ENCODE measurements at regions not wholly inside any gene's neighbourhood (a gene's known extent, or its start where the extent isn't known, plus 50 kb on each side); places are given as distances from the start of the nearest gene placed in this dataset.
"Not testable (repeated sequence)": the region's sequence is repeated elsewhere in the genome, so short reads cannot be mapped to it uniquely, and the experiment has no call there.

DNA sequence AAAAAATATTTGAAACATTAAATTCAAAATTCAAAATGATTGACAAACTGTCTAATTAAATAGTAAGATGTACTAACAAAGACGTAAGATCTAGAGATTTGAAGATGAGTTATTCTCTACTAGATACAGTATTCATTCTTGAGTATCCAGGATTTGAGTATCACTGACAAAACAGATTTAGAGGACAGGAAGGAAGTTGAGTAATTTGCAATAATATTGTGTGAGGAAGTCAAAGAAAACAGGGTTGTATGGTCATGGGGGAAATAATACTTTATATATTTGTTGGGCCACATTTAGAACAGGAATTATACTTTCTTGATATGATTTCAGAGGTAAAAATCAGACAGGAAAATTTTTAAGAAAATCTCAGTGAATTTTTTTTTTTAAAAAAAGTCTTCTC is 393.1 kb upstream of the CDIN1 start:
- Histone ChIP-seq H3K9me3 (ENCODE audit: control insufficient read depth in 2 of 2, insufficient read depth in 1 of 2, low read length in 1 of 2) (no peaks in the 10 kb centered on the region), H3K4me1 (ENCODE audit: control insufficient read depth in 2 of 2, insufficient read depth in 2 of 2, low read length in 2 of 2) (no peaks in the 10 kb centered on the region), H3K27ac (ENCODE audit: low read depth in 1 of 2, low read length in 1 of 2) (no peak overlapping the region), H3K36me3 (ENCODE audit: control insufficient read depth in 2 of 2, insufficient read depth in 2 of 2, low read length in 1 of 2) (no peaks in the 10 kb centered on the region), H3K4me3 (ENCODE audit: low read length in 2 of 2) (no peak overlapping the region), H3K27me3 (ENCODE audit: control insufficient read depth in 2 of 2, insufficient read depth in 1 of 2, low read length in 1 of 2) (no peaks in the 10 kb centered on the region)
- WGBS = 93% methylated on average over 1 of the region's 1 CpG
- DNase-seq (ENCODE audit: low read depth in 6 of 9, low spot score in 9 of 9) = no peak

DNA sequence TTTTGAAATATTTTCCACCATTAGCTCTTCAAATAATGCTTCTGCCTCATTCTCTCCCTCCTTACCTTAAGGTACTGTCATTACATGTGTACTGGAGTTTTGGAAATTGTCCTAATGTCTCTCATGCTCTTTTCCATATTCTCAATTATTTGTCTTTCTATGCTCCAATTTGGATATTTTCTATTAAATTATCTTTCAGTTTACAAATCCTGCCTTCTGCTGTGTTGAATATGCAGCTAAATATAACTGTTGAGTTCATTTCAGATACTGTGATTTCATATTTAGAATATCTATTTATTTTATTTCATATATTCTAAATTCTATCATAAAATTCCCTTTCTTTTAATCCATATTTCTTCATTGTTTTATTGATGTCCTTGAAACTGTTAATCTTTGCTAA is 388.0 kb upstream of the CDIN1 start:
- Histone ChIP-seq H3K27me3 (ENCODE audit: control insufficient read depth in 2 of 2, insufficient read depth in 1 of 2, low read length in 1 of 2) (no peaks in the 10 kb centered on the region), H3K27ac (ENCODE audit: low read depth in 1 of 2, low read length in 1 of 2) (no peak overlapping the region), H3K4me3 (ENCODE audit: low read length in 2 of 2) (no peak overlapping the region), H3K4me1 (ENCODE audit: control insufficient read depth in 2 of 2, insufficient read depth in 2 of 2, low read length in 2 of 2) (no peaks in the 10 kb centered on the region), H3K9me3 (ENCODE audit: control insufficient read depth in 2 of 2, insufficient read depth in 1 of 2, low read length in 1 of 2) (no peaks in the 10 kb centered on the region), H3K36me3 (ENCODE audit: control insufficient read depth in 2 of 2, insufficient read depth in 2 of 2, low read length in 1 of 2) (no peaks in the 10 kb centered on the region)
- DNase-seq (ENCODE audit: low read depth in 6 of 9, low spot score in 9 of 9) = no peak

DNA sequence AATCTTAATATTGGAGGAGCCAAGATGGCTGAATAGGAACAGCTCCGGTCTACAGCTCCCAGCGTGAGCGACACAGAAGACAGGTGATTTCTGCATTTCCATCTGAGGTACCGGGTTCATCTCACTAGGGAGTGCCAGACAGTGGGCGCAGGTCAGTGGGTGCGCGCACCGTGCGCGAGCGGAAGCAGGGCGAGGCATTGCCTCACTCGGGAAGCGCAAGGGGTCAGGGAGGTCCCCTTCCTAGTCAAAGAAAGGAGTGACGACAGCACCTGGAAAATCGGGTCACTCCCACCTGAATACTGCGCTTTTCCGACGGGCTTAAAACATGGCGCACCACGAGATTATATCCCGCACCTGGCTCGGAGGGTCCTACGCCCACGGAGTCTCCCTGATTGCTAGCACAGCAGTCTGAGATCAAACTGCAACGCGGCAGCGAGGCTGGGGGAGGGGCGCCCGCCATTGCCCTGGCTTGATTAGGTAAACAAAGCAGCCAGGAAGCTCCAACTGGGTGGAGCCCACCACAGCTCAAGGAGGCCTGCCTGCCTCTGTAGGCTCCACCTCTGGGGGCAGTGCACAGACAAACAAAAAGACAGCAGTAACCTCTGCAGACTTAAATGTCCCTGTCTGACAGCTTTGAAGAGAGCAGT is 383.9 kb upstream of the CDIN1 start:
- not testable (repeated sequence) for H3K27ac ChIP-seq (ENCODE audit: low read depth in 1 of 2, low read length in 1 of 2); H3K4me3 ChIP-seq (ENCODE audit: low read length in 2 of 2); H3K36me3 ChIP-seq (ENCODE audit: control insufficient read depth in 2 of 2, insufficient read depth in 2 of 2, low read length in 1 of 2); H3K9me3 ChIP-seq (ENCODE audit: control insufficient read depth in 2 of 2, insufficient read depth in 1 of 2, low read length in 1 of 2); H3K27me3 ChIP-seq (ENCODE audit: control insufficient read depth in 2 of 2, insufficient read depth in 1 of 2, low read length in 1 of 2); DNase-seq (ENCODE audit: low read depth in 6 of 9, low spot score in 9 of 9); H3K4me1 ChIP-seq (ENCODE audit: control insufficient read depth in 2 of 2, insufficient read depth in 2 of 2, low read length in 2 of 2)
- WGBS = 97% methylated on average over 29 of the region's 30 CpGs

DNA sequence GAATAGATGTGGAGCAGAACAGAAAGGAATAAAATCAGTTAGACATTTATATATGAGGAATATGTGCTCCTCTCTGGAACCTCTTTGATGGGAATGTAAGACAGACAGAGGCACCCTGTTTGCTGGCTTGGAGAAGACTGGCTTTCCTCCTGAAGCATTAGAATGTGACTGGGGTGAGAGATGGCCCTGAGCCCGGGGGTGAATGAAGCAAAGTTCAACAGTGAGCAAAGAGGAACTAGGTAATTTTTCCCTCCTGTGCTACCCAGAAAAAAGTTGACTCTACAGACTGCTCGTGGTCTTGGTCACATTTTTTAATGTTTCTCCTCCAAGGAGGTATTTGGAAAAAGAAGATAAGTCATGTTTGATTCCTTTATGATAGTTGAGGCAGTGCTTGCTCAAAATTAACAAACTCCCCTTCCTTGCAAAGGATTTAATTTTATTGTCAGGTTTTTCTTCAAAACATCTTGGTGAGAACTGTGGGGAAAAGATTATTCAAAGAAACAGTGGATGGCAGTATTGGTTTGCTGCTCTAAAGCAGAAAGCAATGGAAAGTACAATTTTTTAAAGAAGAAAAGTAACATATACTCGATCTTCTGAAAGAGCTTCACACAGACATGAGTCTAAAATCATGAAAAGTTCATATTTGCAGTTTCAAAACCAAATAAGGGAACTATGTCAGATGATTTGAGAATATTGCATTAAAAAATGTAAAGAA is 370.4 kb upstream of the CDIN1 start:
- DNase-seq (ENCODE audit: low read depth in 6 of 9, low spot score in 9 of 9) = no peak
- Histone ChIP-seq H3K4me1 (ENCODE audit: control insufficient read depth in 2 of 2, insufficient read depth in 2 of 2, low read length in 2 of 2) (no peaks in the 10 kb centered on the region), H3K36me3 (ENCODE audit: control insufficient read depth in 2 of 2, insufficient read depth in 2 of 2, low read length in 1 of 2) (no peaks in the 10 kb centered on the region), H3K27me3 (ENCODE audit: control insufficient read depth in 2 of 2, insufficient read depth in 1 of 2, low read length in 1 of 2) (no peaks in the 10 kb centered on the region), H3K9me3 (ENCODE audit: control insufficient read depth in 2 of 2, insufficient read depth in 1 of 2, low read length in 1 of 2) (no peaks in the 10 kb centered on the region), H3K27ac (ENCODE audit: low read depth in 1 of 2, low read length in 1 of 2) (no peak overlapping the region), H3K4me3 (ENCODE audit: low read length in 2 of 2) (no peak overlapping the region)
- 35% methylated on average over 3 of the region's 3 CpGs for WGBS

DNA sequence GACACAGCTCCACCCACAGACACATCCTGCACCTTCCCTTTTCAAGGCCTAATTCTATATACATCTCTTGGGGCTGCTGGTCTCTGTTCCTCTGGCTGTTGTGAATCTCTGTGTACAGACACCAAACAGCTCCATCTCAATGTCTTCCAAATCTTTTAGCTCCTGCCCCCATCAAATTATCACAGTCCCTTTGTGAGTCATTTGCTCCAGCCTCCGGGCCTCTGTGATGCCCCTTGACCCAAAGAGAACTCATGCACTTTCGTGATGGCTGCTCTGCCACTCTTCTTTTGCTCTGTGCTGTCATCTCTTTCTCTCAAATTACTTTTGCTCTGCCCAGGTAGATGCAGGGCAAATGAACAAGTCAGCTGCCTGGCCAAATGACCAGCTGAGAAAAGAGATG is 369.0 kb upstream of the CDIN1 start:
- Histone ChIP-seq H3K36me3 (ENCODE audit: control insufficient read depth in 2 of 2, insufficient read depth in 2 of 2, low read length in 1 of 2) (no peaks in the 10 kb centered on the region), H3K27me3 (ENCODE audit: control insufficient read depth in 2 of 2, insufficient read depth in 1 of 2, low read length in 1 of 2) (no peaks in the 10 kb centered on the region), H3K9me3 (ENCODE audit: control insufficient read depth in 2 of 2, insufficient read depth in 1 of 2, low read length in 1 of 2) (no peaks in the 10 kb centered on the region), H3K4me3 (ENCODE audit: low read length in 2 of 2) (no peak overlapping the region), H3K27ac (ENCODE audit: low read depth in 1 of 2, low read length in 1 of 2) (no peak overlapping the region), H3K4me1 (ENCODE audit: control insufficient read depth in 2 of 2, insufficient read depth in 2 of 2, low read length in 2 of 2) (no peaks in the 10 kb centered on the region)
- DNase-seq (ENCODE audit: low read depth in 6 of 9, low spot score in 9 of 9) = no peak
- WGBS = 80% methylated on average over 2 of the region's 2 CpGs

DNA sequence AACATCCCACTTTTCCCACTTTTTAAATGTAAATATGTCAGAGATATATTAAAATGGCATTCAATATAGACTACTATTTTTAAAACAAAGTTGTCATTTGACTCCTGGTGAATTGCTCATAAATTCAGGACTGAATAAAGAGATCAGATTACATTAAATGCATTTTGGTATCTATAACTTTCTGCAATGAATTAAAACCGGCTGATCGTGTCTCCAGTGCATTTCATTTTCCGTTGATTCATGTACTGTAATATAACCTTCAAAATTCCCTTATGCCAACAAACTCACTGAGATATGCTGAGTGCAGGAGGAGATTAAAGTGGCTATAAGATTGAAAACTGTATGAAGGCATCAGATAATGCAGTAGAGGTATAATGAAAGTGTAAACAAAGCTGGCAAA is 361.1 kb upstream of the CDIN1 start:
- H3K27me3 ChIP-seq (ENCODE audit: control insufficient read depth in 2 of 2, insufficient read depth in 1 of 2, low read length in 1 of 2) = no peaks in the 10 kb centered on the region
- no peak for DNase-seq (ENCODE audit: low read depth in 6 of 9, low spot score in 9 of 9)
- H3K27ac ChIP-seq (ENCODE audit: low read depth in 1 of 2, low read length in 1 of 2) = no peak overlapping the region
- H3K9me3 ChIP-seq (ENCODE audit: control insufficient read depth in 2 of 2, insufficient read depth in 1 of 2, low read length in 1 of 2) = peaks cover 0 to 3% of the 10 kb centered on the region in 2 donors
- H3K4me1 ChIP-seq (ENCODE audit: control insufficient read depth in 2 of 2, insufficient read depth in 2 of 2, low read length in 2 of 2) = no peaks in the 10 kb centered on the region
- H3K4me3 ChIP-seq (ENCODE audit: low read length in 2 of 2) = no peak overlapping the region
- no peaks in the 10 kb centered on the region for H3K36me3 ChIP-seq (ENCODE audit: control insufficient read depth in 2 of 2, insufficient read depth in 2 of 2, low read length in 1 of 2)
- 95% methylated on average over 3 of the region's 3 CpGs for WGBS

DNA sequence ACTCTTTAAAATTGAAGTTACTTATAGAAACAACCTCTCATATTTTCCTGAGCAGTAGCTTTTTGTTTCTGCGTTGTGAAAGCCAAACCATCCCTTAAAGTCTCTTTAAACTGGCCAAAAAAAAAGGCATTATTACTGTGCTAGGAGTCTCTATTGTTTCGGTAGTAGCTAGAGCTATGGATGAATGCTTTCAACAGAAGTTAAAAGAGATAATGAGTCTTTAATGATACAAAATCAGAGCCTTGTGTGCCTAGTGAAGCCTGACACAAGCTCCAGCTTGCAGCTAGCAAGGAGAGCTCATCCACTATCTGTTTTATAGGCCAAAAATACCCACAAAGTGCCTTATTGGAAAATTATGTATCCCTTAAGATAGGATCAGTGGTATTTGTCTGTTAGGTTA is 360.4 kb upstream of the CDIN1 start:
- 90% methylated on average over 2 of the region's 2 CpGs for WGBS
- Histone ChIP-seq H3K27ac (ENCODE audit: low read depth in 1 of 2, low read length in 1 of 2) (no peak overlapping the region), H3K27me3 (ENCODE audit: control insufficient read depth in 2 of 2, insufficient read depth in 1 of 2, low read length in 1 of 2) (no peaks in the 10 kb centered on the region), H3K4me1 (ENCODE audit: control insufficient read depth in 2 of 2, insufficient read depth in 2 of 2, low read length in 2 of 2) (no peaks in the 10 kb centered on the region), H3K4me3 (ENCODE audit: low read length in 2 of 2) (no peak overlapping the region), H3K36me3 (ENCODE audit: control insufficient read depth in 2 of 2, insufficient read depth in 2 of 2, low read length in 1 of 2) (no peaks in the 10 kb centered on the region), H3K9me3 (ENCODE audit: control insufficient read depth in 2 of 2, insufficient read depth in 1 of 2, low read length in 1 of 2) (peaks cover 0 to 3% of the 10 kb centered on the region in 2 donors)
- no peak for DNase-seq (ENCODE audit: low read depth in 6 of 9, low spot score in 9 of 9)

DNA sequence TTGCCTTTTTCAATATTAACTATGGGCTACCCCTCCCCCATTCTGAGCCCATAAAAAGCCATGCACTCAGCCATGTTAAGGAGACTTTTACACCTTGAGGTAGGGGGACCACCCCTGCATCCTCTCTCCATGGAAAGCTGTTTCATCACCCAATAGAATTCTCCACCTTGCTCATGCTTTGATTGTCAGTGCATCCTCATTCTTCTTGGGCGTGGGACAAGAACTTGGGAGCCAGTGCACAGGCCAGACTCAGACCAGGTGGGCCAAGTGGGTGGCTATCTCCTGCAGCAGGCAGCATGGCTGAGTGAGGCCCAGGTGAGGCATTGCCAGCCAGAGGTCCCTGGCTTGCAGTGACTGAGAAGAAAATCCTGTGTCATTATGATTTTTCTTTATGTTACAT is 357.4 kb upstream of the CDIN1 start:
- 84% methylated on average over 1 of the region's 1 CpG for WGBS
- DNase-seq (ENCODE audit: low read depth in 6 of 9, low spot score in 9 of 9) = no peak
- no peak overlapping the region for H3K4me3 ChIP-seq (ENCODE audit: low read length in 2 of 2)
- no peaks in the 10 kb centered on the region for H3K4me1 ChIP-seq (ENCODE audit: control insufficient read depth in 2 of 2, insufficient read depth in 2 of 2, low read length in 2 of 2)
- H3K9me3 ChIP-seq (ENCODE audit: control insufficient read depth in 2 of 2, insufficient read depth in 1 of 2, low read length in 1 of 2) = peaks cover 0 to 3% of the 10 kb centered on the region in 2 donors
- no peaks in the 10 kb centered on the region for H3K36me3 ChIP-seq (ENCODE audit: control insufficient read depth in 2 of 2, insufficient read depth in 2 of 2, low read length in 1 of 2)
- no peaks in the 10 kb centered on the region for H3K27me3 ChIP-seq (ENCODE audit: control insufficient read depth in 2 of 2, insufficient read depth in 1 of 2, low read length in 1 of 2)
- H3K27ac ChIP-seq (ENCODE audit: low read depth in 1 of 2, low read length in 1 of 2) = no peak overlapping the region

DNA sequence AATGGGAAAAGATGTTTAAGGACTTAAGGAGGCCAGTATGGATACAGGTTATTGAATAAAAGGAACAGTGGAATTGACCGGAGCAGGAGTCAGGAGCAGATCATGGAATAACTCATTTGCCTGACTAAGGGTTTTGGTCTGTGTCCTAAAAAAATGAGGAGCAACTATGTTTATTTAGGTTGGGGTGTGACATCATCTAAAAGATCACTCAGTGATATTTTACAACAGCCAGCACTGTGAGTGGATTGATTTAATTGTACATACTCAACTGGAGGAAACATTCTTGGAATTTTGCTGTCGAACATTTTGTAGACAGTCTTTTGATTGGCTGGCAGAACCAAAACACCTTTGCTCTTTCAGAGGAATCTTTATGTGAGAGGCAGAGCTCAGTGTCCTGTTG is 348.6 kb upstream of the CDIN1 start:
- H3K27me3 ChIP-seq (ENCODE audit: control insufficient read depth in 2 of 2, insufficient read depth in 1 of 2, low read length in 1 of 2) = no peaks in the 10 kb centered on the region
- no peaks in the 10 kb centered on the region for H3K4me1 ChIP-seq (ENCODE audit: control insufficient read depth in 2 of 2, insufficient read depth in 2 of 2, low read length in 2 of 2)
- no peaks in the 10 kb centered on the region for H3K9me3 ChIP-seq (ENCODE audit: control insufficient read depth in 2 of 2, insufficient read depth in 1 of 2, low read length in 1 of 2)
- H3K36me3 ChIP-seq (ENCODE audit: control insufficient read depth in 2 of 2, insufficient read depth in 2 of 2, low read length in 1 of 2) = no peaks in the 10 kb centered on the region
- no peak for DNase-seq (ENCODE audit: low read depth in 6 of 9, low spot score in 9 of 9)
- 96% methylated on average over 2 of the region's 2 CpGs for WGBS
- no peak overlapping the region for H3K4me3 ChIP-seq (ENCODE audit: low read length in 2 of 2)
- no peak overlapping the region for H3K27ac ChIP-seq (ENCODE audit: low read depth in 1 of 2, low read length in 1 of 2)
